ENCODE measurements at regions not wholly inside any gene's neighbourhood (a gene's known extent, or its start where the extent isn't known, plus 50 kb on each side); places are given as distances from the start of the nearest gene placed in this dataset.

GRCh38 chr20:40434122-40434521 is 254.9 kb downstream of the MAFB start:
- no peak overlapping the region for H3K27ac ChIP-seq
- TF ChIP-seq, protein P1, sequence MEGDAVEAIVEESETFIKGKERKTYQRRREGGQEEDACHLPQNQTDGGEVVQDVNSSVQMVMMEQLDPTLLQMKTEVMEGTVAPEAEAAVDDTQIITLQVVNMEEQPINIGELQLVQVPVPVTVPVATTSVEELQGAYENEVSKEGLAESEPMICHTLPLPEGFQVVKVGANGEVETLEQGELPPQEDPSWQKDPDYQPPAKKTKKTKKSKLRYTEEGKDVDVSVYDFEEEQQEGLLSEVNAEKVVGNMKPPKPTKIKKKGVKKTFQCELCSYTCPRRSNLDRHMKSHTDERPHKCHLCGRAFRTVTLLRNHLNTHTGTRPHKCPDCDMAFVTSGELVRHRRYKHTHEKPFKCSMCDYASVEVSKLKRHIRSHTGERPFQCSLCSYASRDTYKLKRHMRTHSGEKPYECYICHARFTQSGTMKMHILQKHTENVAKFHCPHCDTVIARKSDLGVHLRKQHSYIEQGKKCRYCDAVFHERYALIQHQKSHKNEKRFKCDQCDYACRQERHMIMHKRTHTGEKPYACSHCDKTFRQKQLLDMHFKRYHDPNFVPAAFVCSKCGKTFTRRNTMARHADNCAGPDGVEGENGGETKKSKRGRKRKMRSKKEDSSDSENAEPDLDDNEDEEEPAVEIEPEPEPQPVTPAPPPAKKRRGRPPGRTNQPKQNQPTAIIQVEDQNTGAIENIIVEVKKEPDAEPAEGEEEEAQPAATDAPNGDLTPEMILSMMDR (IDR thresholded peaks at IDR 0.05), result no peak
- H3K4me1 ChIP-seq (ENCODE audit: control insufficient read depth in 1 of 2, insufficient read depth in 1 of 2, low read depth in 1 of 2, low read length in 1 of 2), result peaks cover 5 to 9% of the 10 kb centered on the region in 2 experiments
- H3K36me3 ChIP-seq, result no peaks in the 10 kb centered on the region
- H3K9me3 ChIP-seq, result no peaks in the 10 kb centered on the region
- peaks cover 32% of the 10 kb centered on the region for H3K27me3 ChIP-seq
- no peak overlapping the region for H3K4me3 ChIP-seq (ENCODE audit: low read depth in 1 of 2, low read length in 1 of 2)

GRCh38 chr20:40433341-40433861 is 255.6 kb downstream of the MAFB start:
- TF ChIP-seq, protein P1 (IDR thresholded peaks at IDR 0.05), result no peak
- peaks cover 34% of the 10 kb centered on the region for H3K27me3 ChIP-seq
- no peak overlapping the region for H3K27ac ChIP-seq
- no peaks in the 10 kb centered on the region for H3K9me3 ChIP-seq
- no peaks in the 10 kb centered on the region for H3K36me3 ChIP-seq
- H3K4me1 ChIP-seq (ENCODE audit: control insufficient read depth in 1 of 2, insufficient read depth in 1 of 2, low read depth in 1 of 2, low read length in 1 of 2), result peaks cover 5 to 9% of the 10 kb centered on the region in 2 experiments
- H3K4me3 ChIP-seq (ENCODE audit: low read depth in 1 of 2, low read length in 1 of 2), result no peak overlapping the region

GRCh38 chr20:40431611-40432010 is 257.4 kb downstream of the MAFB start:
- Histone ChIP-seq H3K4me3 (ENCODE audit: low read depth in 1 of 2, low read length in 1 of 2) (no peak overlapping the region), H3K27ac (no peak overlapping the region), H3K36me3 (no peaks in the 10 kb centered on the region), H3K27me3 (peaks cover 34% of the 10 kb centered on the region), H3K4me1 (ENCODE audit: control insufficient read depth in 1 of 2, insufficient read depth in 1 of 2, low read depth in 1 of 2, low read length in 1 of 2) (peaks cover 5 to 7% of the 10 kb centered on the region in 2 experiments), H3K9me3 (no peaks in the 10 kb centered on the region)
- TF ChIP-seq, protein P1 (IDR thresholded peaks at IDR 0.05), result no peak

GRCh38 chr20:40431112-40431511 is 257.9 kb downstream of the MAFB start:
- no peaks in the 10 kb centered on the region for H3K9me3 ChIP-seq
- H3K27ac ChIP-seq, result no peak overlapping the region

DNA sequence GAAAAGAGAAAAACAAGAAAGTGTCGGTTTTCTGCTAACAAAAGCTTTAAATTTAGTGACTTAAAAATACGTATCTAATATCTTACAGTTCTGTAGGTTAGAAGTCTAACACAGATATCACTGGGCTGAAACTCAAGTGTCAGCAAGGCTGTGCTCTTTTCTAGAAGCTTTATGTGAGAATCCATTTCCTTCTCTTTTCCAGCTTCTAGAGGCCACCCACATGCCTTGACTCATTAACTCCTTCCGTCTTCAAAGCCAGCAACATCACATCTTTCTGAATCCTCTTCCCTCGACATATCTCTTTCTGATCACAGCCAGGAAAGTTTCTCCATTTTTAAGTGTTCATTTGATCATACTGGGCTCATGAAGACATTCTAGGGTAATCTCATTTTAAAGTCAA is 262.0 kb downstream of the MAFB start:
- Histone ChIP-seq H3K27ac (no peak overlapping the region), H3K36me3 (no peaks in the 10 kb centered on the region), H3K27me3 (peaks cover 33% of the 10 kb centered on the region), H3K4me3 (ENCODE audit: low read depth in 1 of 2, low read length in 1 of 2) (no peak overlapping the region), H3K4me1 (ENCODE audit: control insufficient read depth in 1 of 2, insufficient read depth in 1 of 2, low read depth in 1 of 2, low read length in 1 of 2) (no peaks in the 10 kb centered on the region), H3K9me3 (no peaks in the 10 kb centered on the region)
- TF ChIP-seq, protein P1 (IDR thresholded peaks at IDR 0.05), result no peak

More at GRCh38 chr20:40431112-40431511, 257.9 kb downstream of the MAFB start:
- Histone ChIP-seq H3K4me1 (ENCODE audit: control insufficient read depth in 1 of 2, insufficient read depth in 1 of 2, low read depth in 1 of 2, low read length in 1 of 2) (peaks cover 0 to 2% of the 10 kb centered on the region in 2 experiments), H3K4me3 (ENCODE audit: low read depth in 1 of 2, low read length in 1 of 2) (no peak overlapping the region), H3K36me3 (no peaks in the 10 kb centered on the region), H3K27me3 (peaks cover 34% of the 10 kb centered on the region)
- TF ChIP-seq, protein P1 (IDR thresholded peaks at IDR 0.05), result no peak

Measured in neutrophil (primary cell).